NCI-H2196 treated with DMSO at 0.1 percent for 48 hours (cell line): ENCODE measurements at regions not wholly inside any gene's neighbourhood (a gene's known extent, or its start where the extent isn't known, plus 50 kb on each side); places are given as distances from the start of the nearest gene placed in this dataset.
A peak's percentile ranks its signal among the peaks of the same experiment; 100 is the strongest.

Experiments used
- DNase-seq: peaks from one replicate; lab custom pipeline; 2025; ENCODE audit not compliant: unreplicated experiment; lab: John Stamatoyannopoulos, UW

GRCh38 chr2:67218056-67218455 lies 179.1 kb upstream of the ETAA1 start:
- DNase-seq, result no peak

- DNase-seq, result no peak
Observed at GRCh38 chr2:67219651-67220050, 177.5 kb upstream of the ETAA1 start.

- DNase-seq, result no peak
Observed at GRCh38 chr2:67221266-67221665, 175.9 kb upstream of the ETAA1 start.

DNA sequence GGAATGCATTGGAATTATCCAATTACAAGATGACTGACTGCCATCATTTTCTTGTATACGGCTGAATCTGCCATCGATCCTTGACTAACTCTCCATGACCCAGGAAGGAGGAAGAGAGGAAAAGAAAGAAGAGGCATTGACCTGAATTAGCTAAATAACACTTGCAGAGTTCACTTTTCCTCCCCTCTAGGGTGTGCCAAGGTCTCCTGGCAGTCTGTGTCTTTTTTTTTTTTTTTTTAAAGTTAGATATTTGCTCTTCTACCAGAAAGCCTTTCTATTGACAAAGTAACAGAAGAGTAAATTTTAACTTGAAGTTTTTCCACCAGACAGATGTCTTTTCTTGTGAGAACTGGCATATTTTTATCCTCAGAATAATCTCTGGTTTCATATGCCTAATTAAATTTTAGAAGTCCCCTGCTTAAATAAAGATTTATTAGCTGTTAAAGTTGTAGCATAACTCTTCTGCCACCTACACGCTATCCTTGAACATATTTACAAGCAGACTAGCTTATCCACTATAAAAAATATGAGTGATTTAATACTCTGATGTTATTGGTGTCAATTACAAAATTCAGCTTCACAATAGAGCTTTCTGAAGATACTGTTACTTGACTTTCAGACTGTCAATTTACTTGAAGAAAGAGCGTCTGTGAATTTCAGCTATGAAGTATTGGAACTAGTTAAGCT lies 171.7 kb upstream of the ETAA1 start:
- no peak for DNase-seq

GRCh38 chr2:67229706-67230105 lies 167.4 kb upstream of the ETAA1 start:
- no peak for DNase-seq

DNA sequence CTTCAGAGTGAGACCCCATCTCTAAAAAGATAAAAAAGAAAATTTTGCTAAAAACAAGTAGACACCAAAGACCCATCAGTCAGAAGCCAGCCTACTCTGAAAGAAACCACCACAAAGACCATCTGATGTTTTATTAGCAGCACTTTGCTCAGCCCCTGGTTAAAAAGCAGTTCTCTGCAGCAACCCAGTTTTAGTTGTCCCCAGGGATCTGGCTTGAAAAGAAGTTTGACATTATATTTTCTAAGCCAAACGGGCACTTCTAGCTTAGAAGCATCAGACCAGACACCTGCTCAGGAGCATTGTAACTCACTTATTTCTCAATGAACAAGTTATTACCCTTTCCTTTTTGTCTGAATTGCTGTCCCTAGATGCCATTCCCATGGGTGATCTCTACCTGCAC lies 164.2 kb upstream of the ETAA1 start:
- DNase-seq, result no peak

GRCh38 chr2:67234440-67234839 lies 162.7 kb upstream of the ETAA1 start:
- DNase-seq, result no peak

DNA sequence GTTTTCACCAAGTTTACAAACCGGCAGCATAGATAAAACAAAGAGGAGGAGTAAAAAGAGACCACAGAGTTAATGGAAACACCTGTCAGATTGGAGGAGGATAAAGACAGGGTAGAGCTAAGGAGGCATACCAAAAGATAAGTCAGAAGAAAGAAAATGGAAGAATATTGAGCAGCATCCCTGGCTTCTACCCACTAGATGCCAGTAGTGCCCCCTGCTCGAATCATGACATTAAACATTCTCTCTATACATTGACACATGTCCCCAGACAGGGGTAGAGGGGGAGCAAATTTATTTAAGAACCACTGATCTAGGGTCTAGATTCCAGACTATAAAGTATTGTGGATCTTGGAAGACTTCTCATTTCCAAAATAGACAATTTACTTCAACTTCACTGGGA lies 159.8 kb upstream of the ETAA1 start:
- no peak for DNase-seq

GRCh38 chr2:67240507-67240906 lies 156.6 kb upstream of the ETAA1 start:
- no peak for DNase-seq

GRCh38 chr2:67241453-67241852 lies 155.7 kb upstream of the ETAA1 start:
- DNase-seq, result no peak

DNA sequence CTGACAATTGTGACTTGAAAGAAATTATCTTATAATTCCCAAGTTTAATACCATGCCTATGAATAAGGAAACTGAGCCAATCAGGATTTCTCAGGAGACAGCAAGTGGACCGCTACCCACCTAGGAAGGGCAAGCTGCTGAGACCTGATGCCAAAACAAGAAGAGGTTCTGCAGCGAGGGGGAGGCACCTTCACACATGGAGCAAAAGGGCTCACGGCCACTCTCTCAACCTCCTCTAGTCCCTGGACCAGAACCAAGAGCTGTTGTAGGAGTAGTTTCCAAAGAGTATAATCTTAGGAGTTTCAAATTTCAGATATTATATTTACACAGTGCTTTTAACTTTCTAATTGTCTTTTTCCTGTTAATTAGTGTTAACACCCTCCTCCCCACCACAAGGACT lies 154.7 kb upstream of the ETAA1 start:
- no peak for DNase-seq

DNA sequence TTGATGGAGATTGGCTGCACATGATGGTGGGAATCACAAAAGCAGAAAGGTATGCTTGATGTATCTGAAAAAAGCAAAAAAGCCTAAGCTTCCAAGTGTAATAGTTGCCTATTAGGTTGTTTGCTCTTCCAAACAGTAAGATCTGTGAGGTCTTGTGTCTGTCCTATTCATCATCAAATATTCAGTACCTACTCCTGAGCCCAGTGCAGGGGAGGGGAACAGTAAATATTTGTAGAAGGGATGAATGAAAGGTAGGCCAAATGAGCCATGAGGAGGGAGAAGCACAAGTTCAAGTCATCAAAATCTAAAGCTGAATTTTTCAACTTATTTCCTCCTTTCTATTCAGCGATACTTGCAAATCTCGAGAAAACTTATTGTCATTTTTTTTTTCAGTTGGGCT lies 153.2 kb upstream of the ETAA1 start:
- no peak for DNase-seq

DNA sequence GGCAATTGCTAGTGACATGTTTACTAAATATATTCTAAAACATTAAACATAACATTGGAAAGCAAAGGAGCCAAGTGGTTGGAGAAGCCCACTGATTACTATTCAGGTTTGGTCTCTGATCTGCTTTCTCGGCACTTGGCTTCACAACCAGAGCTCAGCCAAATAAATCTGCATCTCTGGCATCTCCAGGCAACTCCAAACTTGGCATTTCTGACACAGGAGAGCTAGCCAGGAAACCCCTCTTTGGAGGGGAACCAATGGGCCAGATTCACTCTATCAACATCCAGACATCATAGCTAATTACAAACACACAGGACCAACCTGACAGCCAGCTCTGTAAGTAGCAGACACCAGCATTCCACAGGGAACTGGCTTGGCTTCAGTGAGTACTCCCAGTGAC lies 150.3 kb upstream of the ETAA1 start:
- no peak for DNase-seq

DNA sequence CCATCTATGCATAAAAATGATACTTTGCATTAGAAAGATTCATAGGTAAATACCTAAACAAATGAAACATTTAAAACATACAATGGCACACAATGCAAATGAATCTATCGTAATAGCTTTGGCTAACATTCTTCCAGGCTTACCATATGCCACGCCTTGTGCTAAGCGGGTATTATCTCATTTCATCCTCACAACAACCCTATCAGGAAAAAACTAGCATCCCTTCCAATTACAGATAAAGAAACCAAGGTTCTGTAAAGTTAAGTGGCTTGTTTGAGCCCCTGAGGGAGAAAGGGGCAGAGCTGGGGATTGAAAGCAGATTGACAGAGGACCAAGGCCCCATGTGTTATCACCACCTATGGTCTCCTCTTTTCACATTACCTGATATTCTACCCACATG lies 145.4 kb upstream of the ETAA1 start:
- no peak for DNase-seq

DNA sequence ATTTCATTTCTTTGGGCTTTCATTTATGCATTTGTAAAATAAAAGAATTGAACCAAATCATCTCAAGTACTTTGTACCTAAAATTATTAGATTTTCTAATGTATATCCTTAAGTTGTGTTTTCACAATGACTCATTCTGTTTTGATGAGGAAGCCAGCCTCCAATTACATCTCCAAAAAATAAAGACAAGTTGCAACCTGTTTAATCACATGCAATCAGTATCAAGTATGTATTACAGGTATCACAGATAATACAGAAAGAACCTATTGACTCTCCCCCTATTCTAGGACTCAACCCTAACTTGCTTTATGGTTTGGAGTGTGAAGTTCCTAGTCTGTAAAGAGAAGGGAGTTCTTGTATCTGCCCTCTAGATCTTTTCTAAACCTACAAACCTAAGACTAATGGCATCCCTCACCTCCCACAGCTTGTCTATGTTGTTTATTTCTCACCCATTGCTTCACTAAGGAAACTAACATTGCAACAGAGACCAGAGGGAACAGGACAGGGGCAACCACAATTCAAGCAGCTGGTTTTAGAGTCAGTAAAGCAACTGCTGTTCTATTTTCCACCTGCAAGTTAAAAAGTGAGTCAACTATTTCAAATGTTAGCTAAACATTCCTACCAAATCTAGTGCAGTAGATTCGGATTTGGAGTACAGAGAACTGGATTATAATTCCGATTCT lies 141.1 kb upstream of the ETAA1 start:
- DNase-seq, result no peak

DNA sequence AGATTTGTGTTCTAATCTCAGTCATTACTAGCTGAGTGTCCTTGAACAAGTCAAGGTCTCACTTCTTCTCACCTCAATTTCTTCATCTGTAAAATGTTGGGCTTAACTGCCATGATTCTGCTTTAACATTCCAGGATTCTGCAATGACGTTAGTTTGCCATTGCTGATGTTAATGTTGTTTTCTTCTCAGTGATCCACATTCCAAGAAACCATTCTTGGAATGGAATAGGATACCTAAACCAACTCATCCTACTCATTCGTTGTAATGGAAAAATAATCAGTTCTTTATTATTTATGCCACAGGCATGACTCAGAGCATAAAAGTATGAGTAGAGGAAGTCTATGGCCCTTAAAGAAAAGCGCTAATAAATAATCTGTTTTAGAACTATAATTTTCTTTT lies 140.2 kb upstream of the ETAA1 start:
- no peak for DNase-seq

DNA sequence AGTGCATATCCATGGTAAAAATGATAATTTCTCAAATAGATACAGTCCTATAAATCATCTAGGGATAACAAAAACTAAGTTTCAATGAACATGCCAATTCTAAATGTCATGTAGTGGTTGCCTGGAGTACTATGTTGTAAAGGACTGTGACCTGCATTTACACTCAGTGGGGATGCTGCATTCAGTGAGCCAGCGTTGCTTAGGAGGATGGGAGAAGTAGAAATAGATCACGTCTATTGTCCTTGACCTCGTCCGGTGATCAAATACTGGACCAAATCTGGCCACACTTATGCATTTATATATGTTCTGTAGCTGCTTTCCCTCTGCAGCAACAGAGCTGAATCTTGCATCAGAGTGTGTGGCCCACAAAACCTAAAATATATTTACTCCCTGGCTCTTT lies 139.0 kb upstream of the ETAA1 start:
- no peak for DNase-seq

DNA sequence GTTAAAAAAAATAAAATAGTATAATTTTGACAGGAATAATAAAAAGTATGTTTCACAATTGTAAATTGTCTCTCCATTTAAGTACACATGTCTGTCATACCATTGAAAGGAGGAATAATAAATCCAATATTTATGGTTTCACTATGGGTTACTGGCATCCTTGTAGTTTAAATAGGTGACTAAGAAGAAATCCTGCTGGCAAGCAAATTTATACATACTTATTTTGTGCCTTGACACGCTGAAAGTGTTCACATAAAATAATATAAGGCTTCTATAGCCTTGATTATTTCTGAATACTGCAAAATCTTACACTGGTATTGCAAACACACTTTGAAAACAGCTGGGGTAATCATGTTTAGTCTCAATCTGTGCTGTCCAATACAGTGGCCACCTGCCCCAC lies 138.3 kb upstream of the ETAA1 start:
- DNase-seq, result no peak

GRCh38 chr2:67259556-67260342 lies 137.4 kb upstream of the ETAA1 start:
- peak; percentile 9 for DNase-seq

DNA sequence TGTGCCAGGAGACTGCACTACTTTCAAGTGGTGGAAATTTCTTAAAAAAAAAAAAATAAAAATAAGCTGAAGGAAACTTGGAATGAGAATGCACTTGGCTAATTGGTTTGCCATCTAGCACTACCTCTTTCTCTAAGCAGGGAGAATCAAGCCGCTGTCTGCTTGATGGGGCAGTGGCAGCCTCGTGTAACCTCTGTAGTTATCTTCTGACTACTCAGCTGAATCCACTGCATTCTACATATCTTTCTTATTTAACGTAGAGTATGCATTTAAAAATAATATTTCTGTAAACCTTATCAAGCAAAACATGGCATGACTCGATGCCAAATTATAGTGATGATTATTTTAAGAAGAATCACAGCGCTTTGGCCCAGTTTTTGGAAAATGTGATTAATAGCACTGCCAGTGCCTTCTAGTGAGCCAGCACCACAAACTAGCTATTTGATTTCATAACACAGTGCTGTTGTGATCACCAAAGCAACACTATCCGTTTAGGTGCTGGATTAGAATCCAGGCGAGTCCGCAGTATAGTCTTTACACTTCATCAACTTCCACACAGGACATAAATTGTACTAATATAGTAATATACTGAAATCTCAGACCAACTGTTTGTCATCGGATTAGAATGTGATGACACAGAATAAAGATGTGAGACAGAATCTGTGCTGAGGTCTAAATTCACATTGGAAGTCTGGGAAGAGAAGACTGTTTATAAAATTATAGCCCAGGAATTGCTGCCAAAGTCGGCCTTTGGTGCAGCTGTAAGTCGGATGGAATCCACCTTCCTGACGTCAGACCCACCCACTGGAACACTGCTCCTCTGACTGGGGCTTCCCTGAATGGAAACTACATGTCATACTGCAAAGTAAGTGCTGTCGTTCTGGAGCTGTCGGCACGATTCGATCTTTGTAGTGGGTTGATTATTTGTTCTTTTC lies 136.5 kb upstream of the ETAA1 start:
- DNase-seq, result no peak

DNA sequence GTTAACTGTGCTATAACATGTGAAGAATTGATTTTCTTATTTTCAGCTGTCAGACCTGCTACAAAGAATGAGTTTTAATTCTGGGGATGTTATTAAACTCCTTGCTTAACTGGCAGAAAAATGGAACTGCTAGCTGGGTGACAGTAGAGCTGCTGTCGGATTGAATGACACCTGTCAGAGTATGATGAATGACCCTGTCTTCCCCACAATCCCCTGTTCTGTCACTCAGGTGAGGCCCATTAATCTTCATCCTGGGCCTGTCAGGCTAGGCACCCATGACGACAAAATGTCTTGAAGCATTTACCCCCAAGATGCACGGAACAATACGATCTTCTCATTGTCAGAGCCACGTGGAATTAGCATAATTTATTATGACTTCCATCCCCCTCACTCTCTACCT lies 129.9 kb upstream of the ETAA1 start:
- DNase-seq, result no peak
